Nephron progenitor cell (in vitro differentiated cells): ENCODE measurements at regions not wholly inside any gene's neighbourhood (a gene's known extent, or its start where the extent isn't known, plus 50 kb on each side); places are given as distances from the start of the nearest gene placed in this dataset.

Experiments
- DNase-seq: peaks from one replicate; pipeline ENCODE4 v3.0.0; 2021
- H3K27ac Mint-ChIP-seq: 2 replicates; pipeline ENCODE4 v1.8.0; 2021; ENCODE audit warnings: mild to moderate bottlenecking, moderate library complexity, mixed read lengths
- H3K27me3 Mint-ChIP-seq: 2 replicates; pipeline ENCODE4 v1.8.0; 2021; ENCODE audit warnings: mild to moderate bottlenecking, low read depth, mixed read lengths; ENCODE audit not compliant: poor library complexity
- H3K36me3 Mint-ChIP-seq: 2 replicates; pipeline ENCODE4 v1.8.0; 2021; ENCODE audit warnings: low read depth, mixed read lengths
- H3K4me1 Mint-ChIP-seq: 2 replicates; pipeline ENCODE4 v1.8.0; 2021; ENCODE audit warnings: mixed read lengths
- H3K4me3 Mint-ChIP-seq: 2 replicates; pipeline ENCODE4 v1.8.0; 2021; ENCODE audit warnings: mild to moderate bottlenecking, moderate library complexity, mixed read lengths
- H3K9me3 Mint-ChIP-seq: 2 replicates; pipeline ENCODE4 v1.8.0; 2021; ENCODE audit warnings: mild to moderate bottlenecking, moderate library complexity, mixed read lengths
- TF ChIP-seq, protein P1 (sequence below): fragments of 200-600 bp; sonication (generic); IDR thresholded peaks from 2 replicates; pipeline ENCODE4 v1.5.0; 2021; ENCODE audit warnings: antibody characterized with exemption

DNA sequence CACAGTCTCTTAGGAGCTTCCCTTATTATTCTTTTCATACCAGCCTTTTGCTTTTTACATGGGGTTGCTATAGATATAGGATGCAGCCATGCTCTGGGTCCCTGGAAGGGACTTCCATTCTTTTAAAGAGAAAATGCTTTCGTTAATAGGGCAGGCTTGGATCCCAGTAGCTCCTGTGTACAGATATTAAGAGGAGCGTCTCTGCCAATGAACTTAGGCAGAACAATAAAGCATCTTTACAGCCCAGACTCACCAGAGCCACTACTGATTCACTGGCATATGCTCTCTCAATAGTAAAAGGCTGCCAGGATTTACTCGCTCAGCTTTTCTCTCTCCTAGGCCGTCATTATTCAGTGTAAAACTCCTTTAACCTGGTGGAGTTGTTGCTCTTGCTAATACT is 1385.4 kb upstream of the PIK3C3 start:
- H3K27me3 Mint-ChIP-seq = no peaks in the 10 kb centered on the region
- DNase-seq = no peak
- peaks cover under 1% of the 10 kb centered on the region for H3K9me3 Mint-ChIP-seq
- TF ChIP-seq, protein P1, sequence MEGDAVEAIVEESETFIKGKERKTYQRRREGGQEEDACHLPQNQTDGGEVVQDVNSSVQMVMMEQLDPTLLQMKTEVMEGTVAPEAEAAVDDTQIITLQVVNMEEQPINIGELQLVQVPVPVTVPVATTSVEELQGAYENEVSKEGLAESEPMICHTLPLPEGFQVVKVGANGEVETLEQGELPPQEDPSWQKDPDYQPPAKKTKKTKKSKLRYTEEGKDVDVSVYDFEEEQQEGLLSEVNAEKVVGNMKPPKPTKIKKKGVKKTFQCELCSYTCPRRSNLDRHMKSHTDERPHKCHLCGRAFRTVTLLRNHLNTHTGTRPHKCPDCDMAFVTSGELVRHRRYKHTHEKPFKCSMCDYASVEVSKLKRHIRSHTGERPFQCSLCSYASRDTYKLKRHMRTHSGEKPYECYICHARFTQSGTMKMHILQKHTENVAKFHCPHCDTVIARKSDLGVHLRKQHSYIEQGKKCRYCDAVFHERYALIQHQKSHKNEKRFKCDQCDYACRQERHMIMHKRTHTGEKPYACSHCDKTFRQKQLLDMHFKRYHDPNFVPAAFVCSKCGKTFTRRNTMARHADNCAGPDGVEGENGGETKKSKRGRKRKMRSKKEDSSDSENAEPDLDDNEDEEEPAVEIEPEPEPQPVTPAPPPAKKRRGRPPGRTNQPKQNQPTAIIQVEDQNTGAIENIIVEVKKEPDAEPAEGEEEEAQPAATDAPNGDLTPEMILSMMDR = no peak
- H3K4me1 Mint-ChIP-seq = peaks cover 32% of the 10 kb centered on the region
- H3K36me3 Mint-ChIP-seq = peaks cover 5% of the 10 kb centered on the region
- no peak overlapping the region for H3K4me3 Mint-ChIP-seq
- no peak overlapping the region for H3K27ac Mint-ChIP-seq

DNA sequence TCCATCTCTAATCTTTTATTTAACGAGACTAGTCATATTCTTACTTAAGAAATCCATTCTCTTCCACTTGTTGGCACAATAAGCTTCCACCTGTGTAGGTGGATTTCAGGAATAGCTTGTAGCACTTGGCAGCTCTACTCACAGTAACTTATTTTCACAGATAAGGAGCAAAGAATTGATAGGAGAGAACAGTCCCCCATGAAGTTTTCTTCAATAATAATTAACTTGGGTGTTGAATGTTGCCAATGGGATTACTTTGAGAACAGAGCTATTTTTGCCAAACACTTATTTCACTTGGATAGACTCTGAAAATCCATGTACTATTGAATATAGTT is 1388.6 kb upstream of the PIK3C3 start:
- no peaks in the 10 kb centered on the region for H3K27me3 Mint-ChIP-seq
- no peaks in the 10 kb centered on the region for H3K9me3 Mint-ChIP-seq
- H3K4me3 Mint-ChIP-seq = no peak overlapping the region
- no peak for DNase-seq
- H3K27ac Mint-ChIP-seq = no peak overlapping the region
- peaks cover 27% of the 10 kb centered on the region for H3K4me1 Mint-ChIP-seq
- TF ChIP-seq, protein P1 = no peak
- H3K36me3 Mint-ChIP-seq = no peaks in the 10 kb centered on the region

DNA sequence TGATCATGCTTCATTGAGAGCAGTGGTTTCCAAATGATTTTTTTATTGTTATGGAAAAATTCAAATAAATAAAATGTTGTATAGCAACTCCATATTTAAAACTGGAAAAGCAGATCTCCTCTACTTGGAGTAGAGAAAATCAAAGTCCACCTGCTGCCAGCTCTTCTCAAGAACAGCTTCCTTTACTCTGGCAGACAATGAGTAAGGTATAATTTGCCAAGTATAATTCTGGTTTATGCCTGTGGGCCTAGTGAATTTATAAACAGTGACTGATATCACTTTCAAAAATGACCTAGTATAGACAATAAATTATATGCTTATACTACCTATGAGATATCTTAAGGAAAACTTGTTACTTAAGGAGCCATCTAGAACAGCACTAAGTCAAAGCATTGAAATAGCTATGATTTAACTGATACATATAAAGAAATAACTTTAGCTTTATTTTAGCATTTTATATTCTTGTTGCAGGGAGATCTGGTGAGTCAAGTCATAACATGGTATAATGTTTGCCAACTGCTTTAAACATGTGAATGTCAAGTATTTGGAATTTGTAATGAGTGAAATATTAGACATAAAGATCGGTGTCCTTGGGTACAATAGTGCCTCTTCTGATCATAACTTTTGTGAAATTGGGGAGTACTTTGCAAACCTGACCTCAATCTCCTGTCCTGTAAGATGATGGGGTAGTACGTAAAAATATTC is 1389.1 kb upstream of the PIK3C3 start:
- Mint-ChIP-seq H3K4me3 (no peak overlapping the region), H3K27me3 (no peaks in the 10 kb centered on the region), H3K9me3 (no peaks in the 10 kb centered on the region), H3K27ac (no peak overlapping the region), H3K4me1 (peaks cover 22% of the 10 kb centered on the region), H3K36me3 (no peaks in the 10 kb centered on the region)
- TF ChIP-seq, protein P1 = no peak
- no peak for DNase-seq

DNA sequence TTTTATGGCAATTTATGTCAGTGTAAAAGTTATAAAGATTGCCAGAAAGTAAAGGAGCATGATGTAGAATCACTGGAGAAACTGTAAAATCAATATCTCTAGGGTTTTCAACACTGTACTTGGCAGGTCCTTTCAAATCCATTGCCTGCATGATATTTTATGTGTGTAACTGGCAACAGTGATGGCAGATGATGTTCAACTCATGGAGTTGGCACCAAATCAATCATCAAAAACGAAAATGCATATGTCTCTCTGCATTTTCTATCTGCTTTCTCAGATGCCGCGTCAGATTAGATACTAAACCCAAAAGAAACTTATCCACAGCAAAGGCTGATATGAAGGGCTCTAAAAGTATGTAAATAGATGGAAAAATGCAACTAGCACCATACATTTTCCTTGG is 1395.5 kb upstream of the PIK3C3 start:
- no peak overlapping the region for H3K4me3 Mint-ChIP-seq

DNA sequence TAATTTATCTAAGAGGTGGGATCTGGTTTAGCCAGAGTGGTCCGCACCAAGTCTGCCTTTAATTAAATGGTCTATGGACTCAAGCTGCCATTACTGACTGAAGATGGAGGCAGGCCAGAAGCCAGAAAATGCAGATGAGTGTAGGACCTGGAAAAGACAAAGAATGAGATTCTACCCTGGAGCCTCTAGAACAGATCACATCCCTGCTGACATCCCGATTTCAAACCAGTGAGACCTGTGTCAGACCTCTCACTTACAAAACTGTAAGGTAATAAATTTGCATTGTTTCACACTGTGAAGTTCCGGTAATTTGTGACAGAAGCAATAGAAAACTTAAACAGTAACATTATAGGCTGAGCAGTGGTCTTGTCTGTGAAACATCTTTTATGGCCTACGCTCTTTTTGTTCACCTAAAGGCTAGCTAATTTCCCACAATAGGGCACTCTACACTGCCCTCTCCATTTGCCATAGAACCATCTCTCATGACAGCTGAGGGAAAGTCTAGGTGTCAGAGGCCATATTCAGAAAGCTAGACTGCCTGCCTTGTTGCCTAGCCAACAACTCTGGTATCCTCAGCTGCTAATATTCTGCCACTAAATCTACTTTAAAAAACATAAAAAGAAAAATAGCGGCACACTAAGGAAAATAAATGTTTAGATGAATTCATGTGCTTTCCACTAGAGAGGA is 1396.2 kb upstream of the PIK3C3 start:
- TF ChIP-seq, protein P1 = no peak
- no peaks in the 10 kb centered on the region for H3K9me3 Mint-ChIP-seq
- no peak for DNase-seq
- H3K4me3 Mint-ChIP-seq = no peak overlapping the region
- no peak overlapping the region for H3K27ac Mint-ChIP-seq
- H3K4me1 Mint-ChIP-seq = peaks cover 9% of the 10 kb centered on the region
- no peaks in the 10 kb centered on the region for H3K36me3 Mint-ChIP-seq
- H3K27me3 Mint-ChIP-seq = no peaks in the 10 kb centered on the region

More for the DNA sequence above, 1395.5 kb upstream of the PIK3C3 start:
- H3K9me3 Mint-ChIP-seq = no peaks in the 10 kb centered on the region
- no peak overlapping the region for H3K27ac Mint-ChIP-seq
- TF ChIP-seq, protein P1 = no peak
- H3K4me1 Mint-ChIP-seq = peaks cover 9% of the 10 kb centered on the region
- H3K27me3 Mint-ChIP-seq = no peaks in the 10 kb centered on the region
- no peak for DNase-seq
- H3K36me3 Mint-ChIP-seq = no peaks in the 10 kb centered on the region

DNA sequence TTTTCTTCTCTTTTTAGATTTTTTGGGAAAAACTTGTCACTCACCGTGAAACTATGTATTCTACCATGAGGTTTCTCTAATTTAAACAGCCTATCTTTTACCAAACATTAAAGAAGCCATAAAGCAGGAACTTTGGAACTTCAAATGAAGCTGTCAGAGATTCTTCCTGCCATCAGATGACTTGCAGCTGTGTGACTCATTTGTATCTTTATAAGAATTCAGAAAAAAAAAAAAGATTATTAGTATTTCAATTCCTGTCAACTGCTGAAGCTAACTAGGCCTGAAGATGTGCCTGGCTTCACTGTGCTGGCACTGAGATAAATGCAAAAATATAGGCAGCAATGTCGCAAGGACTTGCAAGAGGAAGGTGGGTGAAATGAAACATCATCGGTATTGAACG is 1399.1 kb upstream of the PIK3C3 start:
- TF ChIP-seq, protein P1 = no peak
- no peaks in the 10 kb centered on the region for H3K9me3 Mint-ChIP-seq
- DNase-seq = no peak
- peaks cover 3% of the 10 kb centered on the region for H3K27me3 Mint-ChIP-seq
- H3K36me3 Mint-ChIP-seq = no peaks in the 10 kb centered on the region
- peaks cover 9% of the 10 kb centered on the region for H3K4me1 Mint-ChIP-seq
- no peak overlapping the region for H3K4me3 Mint-ChIP-seq
- H3K27ac Mint-ChIP-seq = no peak overlapping the region
